HG03521 (cell line): ENCODE measurements at regions not wholly inside any gene's neighbourhood (a gene's known extent, or its start where the extent isn't known, plus 50 kb on each side); places are given as distances from the start of the nearest gene placed in this dataset.
"Not testable (repeated sequence)": the region's sequence is repeated elsewhere in the genome, so short reads cannot be mapped to it uniquely, and the experiment has no call there.

Source experiments
- ATAC-seq: cut with Tn5 transposase; IDR thresholded peaks from one replicate; pipeline ENCODE4 v1.9.1; 2021; ENCODE audit warnings: mild to moderate bottlenecking, moderate library complexity; ENCODE audit not compliant: unreplicated experiment

- no peak for ATAC-seq
These were observed 93.2 kb downstream of the AKR1D1 start for GRCh38 chr7:138169441-138169851.

GRCh38 chr7:138170298-138170697 lies 94.0 kb downstream of the AKR1D1 start:
- ATAC-seq = no peak

GRCh38 chr7:138170959-138171703 lies 94.9 kb downstream of the AKR1D1 start:
- peak; percentile 95 for ATAC-seq

DNA sequence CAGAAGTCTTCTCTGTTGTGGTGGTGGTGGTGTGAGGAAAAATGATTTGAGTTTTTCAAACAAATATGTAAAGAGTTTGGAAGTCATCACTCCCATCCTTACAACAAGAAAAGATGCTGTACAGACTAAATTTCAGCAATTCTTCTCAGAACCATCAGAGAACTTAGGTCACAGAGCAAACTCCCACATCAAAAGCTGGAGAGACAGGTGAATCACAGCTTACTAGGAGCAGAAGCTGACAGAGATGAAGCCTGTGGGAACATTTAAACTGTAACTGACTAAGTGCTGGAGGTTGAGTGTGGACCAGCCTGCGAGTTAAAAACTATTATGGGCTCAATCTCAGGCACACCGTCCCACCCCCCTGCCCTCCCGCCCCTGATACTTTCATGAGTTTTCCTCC lies 97.3 kb downstream of the AKR1D1 start:
- ATAC-seq = no peak

DNA sequence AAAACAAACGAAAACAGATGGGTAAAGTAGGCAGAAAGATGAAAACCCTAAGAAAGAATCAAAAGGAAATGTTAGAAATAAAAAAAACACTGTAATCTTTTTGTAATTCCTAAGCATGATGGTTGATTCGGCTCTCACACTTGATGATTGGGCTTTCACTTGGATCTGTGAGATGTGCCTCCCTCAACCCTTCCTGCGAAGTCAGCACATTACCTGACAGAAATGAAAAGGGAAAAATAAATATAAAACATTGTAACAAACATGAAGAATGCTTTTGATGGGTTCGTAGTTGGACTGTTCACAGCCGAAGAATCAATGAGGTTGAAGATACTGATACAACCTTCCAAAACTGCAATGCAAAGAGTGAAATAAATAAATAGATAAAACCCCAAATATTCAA lies 99.8 kb downstream of the AKR1D1 start:
- no peak for ATAC-seq

DNA sequence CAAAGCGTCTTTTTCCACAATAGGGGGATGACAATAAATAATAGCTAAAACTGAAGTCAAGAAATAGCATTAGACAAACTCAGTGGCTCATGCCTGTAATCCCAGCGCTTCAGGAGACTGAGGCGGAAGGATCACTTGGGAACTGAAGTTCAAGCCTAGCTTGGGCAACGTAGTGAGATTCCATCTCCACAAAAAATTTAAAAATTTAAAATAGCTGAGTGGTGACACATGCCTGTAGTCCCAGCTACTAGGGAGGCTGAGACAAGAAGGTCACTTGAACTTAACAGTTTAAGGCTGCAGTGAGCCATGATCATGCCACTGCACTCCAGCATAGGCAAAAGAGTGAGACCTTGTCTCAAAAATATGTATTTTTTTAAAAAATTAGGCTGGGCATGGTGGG lies 107.9 kb downstream of the AKR1D1 start:
- no peak for ATAC-seq

GRCh38 chr7:138185132-138185908 lies 109.1 kb downstream of the AKR1D1 start:
- no peak for ATAC-seq

- ATAC-seq = no peak
These were observed 110.7 kb downstream of the AKR1D1 start for GRCh38 chr7:138186951-138187351.

GRCh38 chr7:138188290-138188858 lies 112.1 kb downstream of the AKR1D1 start:
- ATAC-seq = no peak

DNA sequence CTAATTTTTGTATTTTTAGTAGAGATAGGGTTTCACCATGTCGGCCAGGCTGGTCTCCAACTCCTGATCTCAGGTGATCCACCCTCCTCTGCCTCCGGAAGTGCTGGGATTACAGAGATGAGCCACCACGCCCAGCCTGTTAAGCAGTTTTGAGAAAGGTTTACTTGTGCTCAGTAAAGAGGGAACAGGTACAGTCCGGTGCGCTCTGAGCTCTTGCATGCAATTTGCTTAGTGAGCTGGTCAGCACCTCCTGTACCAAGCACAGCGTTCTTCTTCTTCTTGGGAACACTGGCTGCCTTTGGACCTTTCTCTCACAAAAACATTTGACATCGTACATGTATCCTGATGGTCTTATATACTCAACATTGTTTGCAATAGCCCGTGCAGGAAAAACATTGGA lies 118.3 kb downstream of the AKR1D1 start:
- ATAC-seq = no peak

DNA sequence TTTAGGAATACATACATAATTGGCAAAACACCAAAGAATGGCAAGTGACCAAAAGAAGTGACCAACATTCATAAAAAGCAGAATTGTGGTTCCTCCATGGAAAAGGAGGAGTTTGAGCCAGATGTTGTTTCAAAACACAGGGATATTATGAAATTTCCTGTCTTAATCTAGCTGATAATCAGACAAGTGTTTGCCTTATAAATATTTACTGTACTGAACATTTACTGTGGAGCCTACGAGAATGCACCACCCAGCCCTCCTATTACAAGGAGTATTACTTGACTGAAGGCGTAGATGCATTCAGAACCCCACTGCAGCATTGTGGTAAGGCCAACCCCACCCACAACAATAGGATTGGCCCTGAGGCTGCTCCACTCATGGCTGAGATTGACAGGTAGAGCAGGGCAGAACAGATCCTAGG lies 118.9 kb downstream of the AKR1D1 start:
- no peak for ATAC-seq

DNA sequence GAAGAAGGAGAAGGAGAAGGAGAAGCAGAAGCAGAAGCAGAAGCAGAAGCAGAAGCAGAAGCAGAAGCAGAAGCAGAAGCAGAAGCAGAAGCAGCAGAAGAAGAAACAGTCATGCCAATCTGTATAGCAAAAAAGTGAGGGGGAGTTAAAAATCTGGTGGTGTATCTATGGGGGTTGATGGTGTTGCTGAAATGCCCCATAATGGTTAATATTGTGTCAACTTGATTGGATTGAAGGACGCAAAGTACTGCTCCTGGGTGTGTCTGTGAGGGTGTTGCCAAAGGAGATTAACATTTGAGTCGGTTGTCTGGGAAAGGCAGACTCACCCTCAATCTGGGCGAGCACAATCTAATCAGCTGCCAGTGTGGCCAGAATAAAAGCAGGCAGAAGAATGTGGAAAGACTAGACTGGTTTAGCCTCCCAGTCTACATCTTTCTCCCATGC lies 120.3 kb downstream of the AKR1D1 start:
- not testable (repeated sequence) for ATAC-seq

DNA sequence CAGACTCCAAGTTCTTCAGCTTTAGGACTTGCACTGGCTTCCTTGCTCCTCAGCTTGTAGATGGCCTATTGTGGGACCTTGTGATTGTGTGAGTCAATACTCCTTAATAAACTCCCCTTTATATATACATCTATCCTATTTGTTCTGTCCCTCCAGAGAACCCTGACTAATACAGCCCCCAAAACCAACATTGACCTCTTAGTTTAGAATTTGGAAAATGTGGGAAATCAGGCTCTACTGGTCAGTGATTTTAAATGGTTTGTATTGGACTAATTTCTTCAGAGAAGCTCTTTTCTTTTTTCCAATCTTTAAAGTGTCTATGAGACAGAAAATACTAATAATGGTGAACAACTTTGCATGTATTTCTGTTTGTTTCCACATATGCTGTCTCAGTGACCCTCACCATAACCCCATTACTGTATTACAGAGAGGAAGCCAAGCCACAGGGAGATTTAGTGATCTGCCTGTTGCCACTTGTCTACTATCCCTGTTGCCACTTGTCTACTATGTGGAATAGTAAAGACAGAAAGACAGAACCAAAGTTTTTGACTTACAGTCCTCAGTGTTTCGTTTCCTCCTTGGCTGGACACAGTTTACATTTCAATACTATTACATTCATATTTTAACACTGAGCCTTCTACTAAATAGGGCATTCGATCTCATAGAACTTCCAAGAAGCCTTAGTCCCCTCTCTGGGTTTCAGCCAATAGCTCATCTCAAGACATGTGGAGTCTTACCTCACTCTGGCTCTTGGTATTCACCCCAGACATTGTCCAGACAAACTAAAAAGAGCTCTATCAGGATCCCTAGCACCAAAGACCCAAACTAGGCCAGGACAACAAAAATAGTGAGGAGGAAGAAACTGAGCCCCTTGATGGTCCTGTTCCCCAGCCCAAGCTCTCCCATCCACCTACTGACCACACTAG lies 121.0 kb downstream of the AKR1D1 start:
- ATAC-seq = no peak

DNA sequence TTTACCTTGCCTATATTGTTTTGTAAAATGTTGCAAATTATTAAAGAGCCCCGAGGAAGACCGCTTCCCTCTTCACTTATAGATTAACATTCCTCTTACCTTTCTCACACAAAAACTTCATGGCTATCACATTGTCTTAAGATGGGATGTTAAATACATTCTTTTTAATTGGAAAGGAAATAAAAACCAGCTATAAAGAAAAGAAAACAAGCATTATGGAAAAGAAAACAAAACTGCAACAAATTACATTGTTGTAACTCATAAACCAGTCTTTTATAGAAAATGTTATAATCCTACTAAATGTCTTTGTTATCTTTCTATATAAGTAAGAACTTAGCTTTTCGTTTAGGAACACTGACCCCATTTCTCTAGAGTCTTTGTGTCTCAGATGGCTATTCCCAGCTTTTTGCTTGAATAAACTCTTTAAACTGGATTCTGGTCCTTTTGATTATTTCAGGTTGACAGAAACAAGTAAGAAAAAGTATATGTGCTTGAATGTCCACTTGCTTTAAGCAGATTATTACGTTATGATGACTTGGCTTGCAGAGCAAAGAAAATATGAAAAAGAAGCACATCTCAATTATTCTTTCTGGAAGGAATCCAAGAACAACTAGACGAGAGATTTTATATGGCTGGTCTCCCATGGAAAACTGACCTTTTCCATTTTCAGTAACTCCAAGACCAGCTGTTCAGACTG lies 128.2 kb downstream of the AKR1D1 start:
- no peak for ATAC-seq

- ATAC-seq = no peak
These were observed 128.7 kb downstream of the AKR1D1 start for GRCh38 chr7:138204982-138205298.

DNA sequence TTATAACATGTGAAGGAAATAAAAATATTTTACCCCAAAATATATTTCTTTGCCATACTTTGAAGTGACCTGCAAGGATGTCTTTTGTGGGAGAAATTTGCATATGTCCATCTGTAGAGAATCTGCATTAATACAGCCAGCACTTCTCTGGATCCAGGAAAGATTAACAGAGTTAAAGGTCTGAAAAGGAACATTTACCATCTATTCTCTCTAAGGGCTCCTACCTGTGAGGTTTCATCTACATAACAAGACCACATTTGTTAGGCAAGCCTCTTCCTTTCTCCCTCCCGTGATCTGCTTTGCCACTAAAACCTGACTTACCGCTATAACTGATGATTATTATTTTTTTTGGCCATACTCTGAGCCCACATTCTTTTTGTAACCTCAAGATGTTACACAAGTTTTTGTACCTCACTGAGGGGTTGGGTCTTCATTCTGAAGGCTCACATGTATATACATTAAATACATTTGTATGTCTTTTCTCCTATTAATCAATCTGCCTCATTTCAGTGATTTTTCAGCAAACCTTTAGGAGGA lies 129.4 kb downstream of the AKR1D1 start:
- no peak for ATAC-seq

DNA sequence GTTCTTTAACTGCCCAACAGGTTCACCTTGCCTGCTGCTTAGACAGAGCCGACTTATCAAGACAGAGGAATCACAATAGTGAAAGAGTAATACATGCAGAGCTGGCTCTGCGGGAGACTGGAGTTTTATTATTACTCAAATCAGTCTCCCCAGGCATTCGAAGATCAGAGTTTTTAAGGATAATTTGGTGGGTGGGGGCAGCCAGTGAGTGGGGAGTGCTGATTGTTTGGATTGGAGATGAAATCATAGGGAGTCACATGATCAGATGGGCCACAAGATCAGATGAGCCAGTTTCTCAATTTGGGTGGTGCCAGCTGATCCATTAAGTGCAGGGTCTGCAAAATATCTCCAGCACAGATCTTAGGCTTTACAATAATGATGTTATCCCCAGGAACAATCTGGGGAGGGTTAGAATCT lies 131.3 kb downstream of the AKR1D1 start:
- no peak for ATAC-seq

- ATAC-seq = no peak
These were observed 131.9 kb downstream of the AKR1D1 start for GRCh38 chr7:138208142-138208570.

DNA sequence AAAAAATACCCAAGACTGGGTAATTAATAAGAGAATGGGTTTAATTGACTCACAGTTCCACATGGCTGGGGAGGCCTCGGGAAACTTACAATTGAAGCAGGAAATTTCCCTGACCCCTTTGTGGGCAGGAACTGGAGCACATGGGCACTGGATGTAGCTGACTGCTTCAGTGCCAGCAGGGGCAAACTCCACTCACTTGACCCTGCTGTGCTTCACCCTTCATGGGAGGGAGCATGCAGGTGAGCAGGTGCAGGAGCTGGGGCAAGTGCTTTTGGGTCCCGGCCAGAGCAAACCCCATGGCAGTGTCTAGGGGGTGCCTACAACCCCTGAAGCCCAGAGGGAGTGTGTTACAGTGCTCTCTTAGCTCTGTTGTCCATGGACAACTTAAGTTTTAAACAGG lies 132.6 kb downstream of the AKR1D1 start:
- no peak for ATAC-seq

- ATAC-seq = no peak
These were observed 136.1 kb downstream of the AKR1D1 start for GRCh38 chr7:138212314-138212713.
